HG02973 (cell line): ENCODE measurements at regions not wholly inside any gene's neighbourhood (a gene's known extent, or its start where the extent isn't known, plus 50 kb on each side); places are given as distances from the start of the nearest gene placed in this dataset.
"Not testable (repeated sequence)": the region's sequence is repeated elsewhere in the genome, so short reads cannot be mapped to it uniquely, and the experiment has no call there.

ENCODE experiments used
- ATAC-seq: cut with Tn5 transposase; IDR thresholded peaks from one replicate; pipeline ENCODE4 v1.9.1; 2021; ENCODE audit warnings: moderate library complexity; ENCODE audit not compliant: unreplicated experiment

DNA sequence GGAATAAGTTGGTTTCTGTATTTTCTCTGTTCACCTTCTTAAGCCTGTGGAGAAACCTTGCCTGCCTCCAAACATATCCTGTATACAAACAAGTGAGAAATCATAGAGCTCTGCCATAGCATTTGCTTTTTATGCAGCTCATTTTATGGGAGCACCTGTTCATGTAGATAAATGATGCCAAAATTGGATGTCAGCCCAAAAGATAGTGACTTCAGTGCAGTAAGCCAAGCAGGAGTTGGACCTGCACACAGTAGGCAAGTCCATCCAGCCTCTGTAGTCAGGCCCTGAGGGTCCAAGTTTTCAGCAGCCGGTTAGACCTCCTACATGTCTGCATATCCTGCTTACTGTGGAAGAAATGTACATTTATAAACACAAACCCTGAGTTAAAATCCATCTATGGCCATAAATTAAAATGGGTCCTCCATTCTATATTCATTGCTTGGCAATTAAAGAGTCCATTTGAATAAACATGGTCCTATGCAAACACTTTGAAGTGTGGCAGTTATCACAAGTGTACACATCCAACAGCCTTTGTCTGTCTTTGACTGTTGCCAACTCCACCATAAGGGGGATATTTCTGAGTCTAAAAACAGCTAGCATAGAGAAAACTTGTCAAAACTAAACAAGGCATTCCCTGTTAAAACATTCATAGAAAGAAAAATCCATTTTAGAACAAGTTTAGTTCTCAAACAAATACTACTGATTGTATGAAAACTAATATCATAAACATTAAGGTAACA lies 847.8 kb downstream of the RPS29 start:
- no peak for ATAC-seq

DNA sequence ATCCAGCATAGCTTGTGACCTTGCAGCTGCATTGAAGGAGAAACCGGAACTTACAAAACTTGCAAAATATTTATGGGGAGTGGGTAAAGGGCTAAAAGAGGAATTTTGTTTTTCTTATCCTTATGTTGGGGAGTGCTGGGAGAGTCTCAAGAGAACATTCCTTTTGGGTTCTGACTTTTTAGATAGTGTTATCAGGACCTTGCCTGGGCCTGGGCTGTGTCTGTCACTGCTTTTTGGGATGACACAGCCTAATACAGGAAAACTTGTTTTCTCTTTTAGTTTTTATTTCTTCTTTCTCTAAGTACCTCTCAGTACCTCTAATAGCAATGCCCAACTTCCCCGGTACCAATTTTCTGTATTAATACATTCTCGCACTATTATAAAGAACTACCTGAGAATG lies 850.6 kb downstream of the RPS29 start:
- ATAC-seq: no peak

DNA sequence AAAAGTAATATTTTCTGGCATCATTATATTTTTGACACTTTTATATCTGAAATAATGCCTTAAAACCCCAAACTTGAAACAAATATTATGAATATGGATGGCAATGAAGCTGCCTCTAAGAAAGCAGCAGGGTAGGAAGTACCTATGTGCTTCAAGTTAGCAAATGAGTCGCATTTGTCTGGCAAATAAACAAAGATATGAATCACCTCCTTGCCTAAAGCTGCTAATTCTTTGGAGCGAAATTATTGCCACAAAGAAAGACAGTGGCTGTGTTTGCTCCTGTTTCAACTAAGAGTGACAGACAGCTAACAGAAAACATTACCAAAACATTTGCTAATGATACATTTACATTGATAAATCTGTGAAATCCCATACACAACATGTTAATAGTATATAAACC lies 854.9 kb downstream of the RPS29 start:
- ATAC-seq: no peak

DNA sequence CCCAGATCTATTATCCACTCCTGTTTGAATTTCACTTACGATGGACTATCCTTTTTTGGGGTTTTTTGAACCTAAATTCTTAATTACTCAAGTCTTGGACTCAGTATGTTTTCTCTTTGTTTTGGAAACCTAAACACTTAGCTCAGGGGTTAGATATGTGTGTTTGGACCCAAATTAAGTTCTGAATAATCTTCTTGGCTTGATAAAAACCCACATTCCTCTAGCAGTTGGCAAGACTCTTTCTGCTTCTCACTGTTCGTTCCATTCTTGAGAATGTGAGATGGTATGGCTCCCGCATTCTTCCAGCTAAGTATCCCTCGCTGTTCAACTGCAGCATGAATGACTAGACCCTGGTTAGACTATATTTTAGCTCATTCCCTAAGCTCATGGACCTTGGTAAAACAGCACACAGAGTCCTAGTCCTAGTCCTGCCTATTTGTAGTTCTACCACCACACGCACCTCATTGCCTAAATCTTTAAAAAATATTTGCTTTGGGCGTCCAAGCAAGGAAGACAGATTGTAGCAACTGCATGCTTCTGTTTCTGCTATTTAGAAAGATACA lies 860.0 kb downstream of the RPS29 start:
- no peak for ATAC-seq

DNA sequence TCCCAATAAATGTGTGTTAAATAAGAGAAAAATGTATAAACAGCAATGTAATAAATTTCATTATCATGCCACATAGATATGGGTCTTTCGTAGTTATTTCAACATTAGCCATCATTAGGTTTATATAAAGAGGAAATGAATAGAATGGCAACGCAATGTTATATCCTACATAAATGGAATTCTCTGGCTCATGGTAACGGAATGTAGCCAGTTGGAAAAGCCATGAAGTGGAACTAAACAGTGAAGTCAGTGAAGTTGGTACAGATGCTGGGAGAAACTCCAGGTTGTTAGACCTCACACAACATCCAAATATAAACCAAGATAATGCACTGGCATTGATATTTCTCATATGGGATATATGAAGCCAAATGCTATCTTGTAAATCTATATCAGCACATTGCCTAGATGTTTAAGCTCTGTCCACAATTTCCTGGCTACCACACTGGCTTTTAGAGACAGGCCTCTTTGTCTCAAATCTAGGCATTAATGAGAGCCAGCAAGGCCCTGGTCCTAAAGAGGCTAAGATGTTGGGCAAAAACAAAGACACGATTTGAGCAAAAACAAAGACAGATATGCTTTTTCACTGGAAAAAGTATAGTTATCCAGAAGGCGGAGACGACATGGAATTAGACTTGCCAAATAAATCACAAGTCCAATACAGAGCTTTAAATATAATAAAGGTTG lies 861.0 kb downstream of the RPS29 start:
- ATAC-seq: no peak

DNA sequence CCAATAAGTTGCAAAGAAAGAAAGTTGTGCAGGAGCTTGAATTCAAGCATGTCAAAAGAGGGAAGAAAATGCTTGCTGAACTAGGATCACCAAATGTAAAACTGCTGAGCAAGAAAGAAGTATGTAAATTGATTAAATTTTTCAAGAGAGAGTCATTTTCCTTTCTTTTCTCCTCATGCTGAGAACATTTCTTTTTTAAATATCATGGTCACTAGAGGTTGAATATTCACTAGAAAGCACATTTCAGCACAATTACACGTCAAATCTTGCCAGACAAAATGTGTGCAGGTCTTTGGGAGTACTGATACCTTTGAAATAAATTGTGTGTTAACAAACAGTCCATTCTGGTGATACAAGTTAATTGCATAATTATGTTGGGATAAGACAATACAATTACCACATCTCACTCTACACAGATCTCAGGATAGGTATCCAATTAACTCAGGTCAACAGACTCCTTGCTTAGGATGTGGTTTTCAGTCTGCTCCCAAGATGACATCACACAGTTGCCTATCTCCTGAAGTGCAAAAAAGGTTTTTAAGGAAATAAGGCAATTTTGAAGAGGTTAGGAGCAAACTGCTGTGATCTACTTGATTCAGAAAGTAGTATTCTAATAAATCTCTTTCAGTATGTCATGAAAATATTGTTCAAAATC lies 862.2 kb downstream of the RPS29 start:
- no peak for ATAC-seq

DNA sequence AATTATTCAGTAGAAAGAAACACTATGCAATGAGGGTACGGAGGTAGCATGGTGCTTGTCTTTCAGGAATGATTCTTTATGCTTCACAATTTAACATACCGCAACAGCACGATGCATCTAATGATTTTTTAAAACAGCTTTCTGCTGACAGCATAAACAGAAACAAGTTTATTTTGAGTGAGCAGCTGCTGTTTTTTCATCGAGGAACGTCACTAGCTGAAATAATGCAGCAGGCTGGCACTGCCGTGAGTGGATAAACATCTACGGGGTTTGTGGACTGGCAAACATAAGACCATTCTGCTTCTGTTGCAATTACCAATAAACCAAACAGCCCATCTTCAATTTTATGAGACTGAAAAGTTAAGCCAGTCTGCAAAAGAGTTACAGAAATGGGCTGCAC lies 871.8 kb downstream of the RPS29 start:
- no peak for ATAC-seq

DNA sequence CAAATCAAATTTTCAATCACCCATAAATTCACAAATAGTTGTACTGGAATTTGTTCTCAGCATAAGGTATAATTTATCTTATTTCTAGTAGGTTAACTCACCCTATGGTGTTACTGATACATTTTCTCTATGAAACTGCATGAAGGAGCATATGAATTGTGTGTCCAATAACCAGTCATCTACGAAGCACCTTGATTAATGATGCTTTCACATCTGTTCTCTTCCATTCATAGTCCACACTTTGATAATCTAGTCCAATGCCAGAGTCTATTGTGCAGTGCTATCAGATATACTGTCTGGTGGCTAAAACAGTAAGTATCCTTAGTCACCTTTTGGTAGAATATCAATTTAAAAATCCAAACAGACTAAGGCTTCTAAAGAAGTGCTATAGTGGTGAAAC lies 876.0 kb downstream of the RPS29 start:
- no peak for ATAC-seq

DNA sequence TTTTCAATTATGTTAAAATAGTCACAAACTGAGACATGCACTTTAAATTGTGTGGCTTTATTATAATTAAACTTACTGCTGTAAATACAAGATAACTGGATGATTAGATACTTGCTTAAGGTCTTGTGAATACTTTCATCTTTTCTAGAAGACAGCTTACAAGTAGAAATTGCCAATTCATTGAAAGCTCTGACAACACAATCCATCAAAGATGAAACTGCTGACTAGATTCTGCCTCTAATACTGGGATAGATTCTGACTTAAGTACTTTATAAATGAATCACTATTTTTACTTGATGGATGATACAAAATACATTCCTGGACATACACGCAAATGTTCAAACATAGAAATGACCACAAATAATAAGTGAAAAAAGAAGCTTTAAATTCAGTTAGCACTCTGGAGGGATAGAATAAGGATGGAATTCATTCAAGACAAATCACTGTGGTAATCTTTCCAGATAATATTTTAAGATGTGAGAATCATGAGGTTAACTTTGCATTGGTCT lies 876.8 kb downstream of the RPS29 start:
- ATAC-seq: no peak

DNA sequence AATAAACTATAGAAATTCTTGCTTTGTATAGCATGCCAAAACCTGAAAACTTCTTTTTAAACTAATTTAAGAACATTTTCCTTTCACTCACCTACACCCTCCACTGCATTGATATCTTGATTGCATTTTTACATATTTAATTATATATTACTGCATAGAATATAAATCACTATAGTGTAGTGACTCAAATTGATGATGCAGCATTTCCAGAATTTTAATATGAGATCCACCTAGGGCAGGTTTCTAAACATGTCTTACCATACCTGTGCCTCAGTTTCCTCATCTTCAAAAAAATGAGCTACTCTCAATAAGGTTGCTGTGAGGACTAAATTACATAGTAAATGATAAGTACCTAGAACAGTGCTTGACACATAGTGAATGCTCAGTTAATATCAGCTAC lies 881.5 kb downstream of the RPS29 start:
- no peak for ATAC-seq

DNA sequence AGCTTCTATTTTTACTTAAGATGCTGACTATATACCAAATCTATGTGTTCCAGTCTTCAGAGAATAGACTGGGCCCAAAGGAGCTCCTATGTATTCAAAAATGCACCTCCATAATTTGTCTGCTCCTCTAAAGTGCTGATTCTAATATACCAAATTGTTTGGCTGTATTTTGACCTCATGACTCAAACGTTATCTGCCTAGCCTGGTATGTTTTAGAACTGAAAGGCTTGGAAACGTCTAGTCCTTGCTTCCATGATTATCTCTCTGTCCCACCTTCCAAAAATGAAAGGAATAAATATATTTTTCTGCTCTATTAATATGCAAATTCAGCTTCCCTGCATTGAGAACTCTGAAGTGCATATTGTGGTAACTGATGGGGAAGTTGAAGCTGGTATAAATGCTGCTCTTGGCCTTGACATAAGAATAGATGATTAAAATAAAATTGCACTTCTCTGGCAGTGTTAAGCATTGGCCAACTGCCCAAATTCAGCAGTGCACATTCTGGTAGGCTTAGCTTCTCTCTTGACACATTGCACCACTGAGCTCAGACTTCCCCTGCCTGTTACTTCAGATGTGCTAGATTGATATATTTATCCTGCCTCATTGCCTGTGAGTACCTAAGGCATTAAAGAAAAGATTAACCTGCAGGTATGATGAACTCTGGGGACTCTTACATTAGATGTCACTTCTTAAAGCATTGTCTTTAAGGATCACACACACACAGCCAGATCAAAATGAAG lies 882.3 kb downstream of the RPS29 start:
- ATAC-seq: no peak

DNA sequence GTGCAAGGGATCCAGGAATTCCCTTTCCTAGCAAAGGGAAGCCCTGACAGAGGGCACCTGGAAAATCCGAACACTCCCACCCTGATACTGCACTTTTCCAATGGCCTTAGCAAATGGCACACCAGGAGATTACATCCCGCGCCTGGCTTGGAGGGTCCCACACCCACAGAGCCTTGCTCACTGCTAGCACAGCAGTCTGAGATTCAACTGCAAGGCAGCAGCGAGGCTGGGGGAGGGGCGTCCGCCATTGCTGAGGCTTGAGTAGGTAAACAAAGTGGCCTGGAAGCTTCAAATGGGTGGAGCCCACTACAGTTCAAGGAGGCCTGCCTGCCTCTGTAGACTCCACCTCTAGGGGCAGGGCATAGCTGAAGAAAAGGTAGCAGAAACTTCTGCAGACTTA lies 888.8 kb downstream of the RPS29 start:
- ATAC-seq: not testable (repeated sequence)

DNA sequence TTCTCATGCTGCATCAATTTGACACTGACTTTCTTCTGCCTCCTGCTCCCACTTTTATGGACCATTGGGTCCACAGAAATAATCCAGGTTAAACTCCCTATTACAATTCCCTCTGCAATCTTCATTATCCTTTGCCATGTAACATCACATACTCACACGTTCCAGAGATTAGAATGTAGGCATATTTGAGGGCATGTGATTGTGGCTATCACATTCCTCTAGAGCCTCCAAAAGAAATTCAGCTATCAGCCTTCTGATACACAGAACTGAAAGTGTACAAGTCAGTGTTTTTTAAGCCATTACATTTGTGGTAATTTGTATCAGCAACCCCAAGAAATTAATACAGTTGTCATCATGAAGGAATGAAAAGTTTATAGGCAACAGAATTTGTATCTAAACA lies 892.4 kb downstream of the RPS29 start:
- ATAC-seq: no peak

DNA sequence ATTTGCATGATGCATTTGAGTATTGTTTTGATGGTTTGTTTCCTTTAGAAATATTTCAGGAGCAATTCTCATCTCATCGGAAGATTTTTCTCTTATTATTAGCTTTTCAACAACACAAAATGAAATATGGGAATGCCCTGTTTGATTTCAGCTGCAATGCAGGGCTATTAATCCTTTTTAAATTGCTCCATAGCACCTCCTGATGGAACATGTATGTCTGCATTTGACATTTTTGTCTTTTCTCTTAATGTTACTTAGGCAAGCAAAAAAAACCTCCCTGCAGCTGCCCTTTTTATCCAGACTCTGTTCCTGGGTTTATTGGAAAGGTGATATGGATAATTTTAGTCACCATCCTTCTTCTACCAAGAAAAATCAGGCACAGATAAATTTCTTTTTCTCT lies 895.8 kb downstream of the RPS29 start:
- ATAC-seq: no peak

DNA sequence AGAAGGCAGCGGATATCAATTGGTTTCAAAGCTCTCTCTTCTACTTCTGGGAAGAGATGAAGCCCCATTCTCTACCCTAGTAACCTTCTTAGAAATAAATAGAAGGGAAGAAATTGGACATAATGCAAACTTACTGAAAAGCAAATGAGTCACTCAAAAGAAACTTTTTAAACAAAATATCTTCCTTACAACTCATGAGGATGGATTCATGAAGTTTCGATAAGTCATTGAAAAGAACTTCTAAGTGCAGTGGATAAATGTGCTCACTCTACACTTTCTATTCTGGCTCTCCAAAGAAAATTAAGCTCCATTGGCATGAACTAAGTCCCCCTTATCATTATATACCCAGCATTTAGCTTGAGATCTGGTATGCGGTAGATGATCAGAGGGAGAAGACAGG lies 899.5 kb downstream of the RPS29 start:
- no peak for ATAC-seq

DNA sequence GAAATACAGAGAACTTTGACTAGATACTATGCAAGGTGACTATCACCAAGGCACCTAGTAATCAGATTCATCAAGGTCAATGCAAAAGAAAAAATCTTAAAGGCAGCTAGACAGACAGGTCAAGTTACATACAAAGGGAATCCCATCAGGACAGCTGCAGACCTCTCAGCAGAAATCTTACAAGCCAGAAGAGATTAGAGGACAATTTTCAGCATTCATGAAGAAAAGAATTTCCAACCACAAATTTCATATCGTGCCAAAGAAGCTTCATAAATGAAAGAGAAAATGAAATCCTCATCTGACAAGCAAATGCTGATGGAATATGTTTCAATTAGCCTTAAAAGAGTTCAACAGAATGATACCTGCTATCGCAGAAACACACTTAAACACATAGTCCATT lies 913.7 kb downstream of the RPS29 start:
- ATAC-seq: no peak

DNA sequence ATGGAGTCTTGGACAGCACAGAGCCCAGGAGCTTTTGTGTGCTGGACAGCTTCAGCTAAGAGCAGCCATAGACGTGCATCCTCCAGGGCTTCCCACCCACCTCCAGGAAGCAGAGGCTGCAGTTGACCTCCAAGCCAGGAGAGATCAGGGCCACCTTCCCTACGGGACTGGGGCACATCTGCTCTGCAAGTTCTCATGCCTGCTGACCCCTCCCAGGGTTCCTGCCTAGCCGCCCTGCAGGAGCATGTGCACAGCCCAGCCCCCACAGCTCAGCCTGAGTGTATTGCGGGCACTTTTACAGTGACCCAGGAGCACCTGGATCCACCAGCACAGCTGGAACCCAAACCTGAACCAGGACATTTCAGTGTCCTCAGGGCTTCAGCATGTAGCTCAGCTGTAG lies 915.2 kb downstream of the RPS29 start:
- ATAC-seq: no peak

DNA sequence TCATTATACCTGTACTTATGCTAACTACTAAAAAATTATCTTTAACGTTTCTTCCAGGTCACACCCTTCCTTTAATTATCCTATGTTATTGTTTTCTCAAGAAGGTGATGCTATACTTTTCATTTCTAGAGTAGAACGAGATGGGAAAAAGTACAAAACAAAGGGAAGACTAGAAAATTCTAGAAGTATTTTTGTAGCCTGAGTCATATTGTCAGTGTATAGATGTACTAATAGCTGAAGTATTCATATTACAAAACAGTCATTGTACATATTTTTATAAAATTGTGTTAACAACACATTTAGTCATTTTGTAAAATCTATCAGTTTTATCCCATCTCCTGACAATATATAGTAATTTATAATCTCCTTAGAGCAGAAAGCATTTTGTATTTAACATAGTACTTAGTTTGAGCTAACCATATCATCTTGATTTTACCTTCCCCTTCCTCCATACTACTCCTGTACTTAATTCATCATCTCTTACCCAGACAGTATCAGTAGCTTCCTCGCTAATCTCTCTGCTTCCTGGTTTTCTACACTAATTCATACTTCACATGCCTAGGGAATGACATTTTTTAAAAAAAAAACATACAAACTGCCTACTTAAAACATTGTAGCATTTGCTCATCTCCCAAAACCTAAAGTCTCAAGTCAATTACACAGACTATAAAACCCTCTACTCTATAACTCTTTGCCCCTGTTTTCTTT lies 920.9 kb downstream of the RPS29 start:
- no peak for ATAC-seq

DNA sequence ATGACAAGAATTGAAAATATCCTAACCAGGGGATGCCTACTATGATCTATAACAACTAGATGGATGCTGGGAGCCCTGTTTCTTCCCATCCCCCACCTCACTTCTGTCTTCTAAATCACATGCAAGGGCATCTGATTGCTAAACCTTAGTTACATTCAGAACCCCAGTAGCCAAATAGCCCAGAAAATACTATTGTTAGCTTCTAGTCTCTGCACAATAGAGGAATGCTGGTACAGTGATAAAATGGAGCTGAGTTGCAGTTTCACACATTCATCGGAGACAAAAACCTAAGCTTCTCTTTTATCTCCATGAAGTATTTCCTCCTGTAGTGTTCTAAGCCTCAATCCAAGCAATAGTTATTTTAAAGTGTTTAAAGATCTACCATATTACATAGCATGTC lies 942.9 kb downstream of the RPS29 start:
- ATAC-seq: no peak

DNA sequence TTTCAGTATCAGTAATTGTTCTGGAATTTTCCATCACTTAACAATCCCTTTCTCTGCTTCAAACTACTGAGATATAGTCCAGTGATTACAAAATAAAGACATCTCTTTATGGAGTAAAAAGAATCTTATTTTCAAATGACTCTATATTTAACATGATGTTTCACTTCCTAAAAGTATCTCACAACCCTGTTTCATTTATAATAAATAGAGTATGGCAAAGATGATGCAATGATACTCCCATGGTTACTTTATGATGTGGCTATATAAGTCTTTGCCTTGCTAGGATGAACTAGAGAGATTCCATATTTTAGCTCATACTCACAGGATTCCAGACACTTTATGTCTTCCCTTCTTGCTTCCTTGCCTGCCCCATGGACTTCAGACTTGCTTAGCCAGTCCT lies 953.5 kb upstream of the MDGA2 start:
- ATAC-seq: no peak
